HG02884 (cell line): ENCODE measurements at regions not wholly inside any gene's neighbourhood (a gene's known extent, or its start where the extent isn't known, plus 50 kb on each side); places are given as distances from the start of the nearest gene placed in this dataset.

Experiments used
- ATAC-seq: cut with Tn5 transposase; IDR thresholded peaks from one replicate; pipeline ENCODE4 v1.9.1; 2021; ENCODE audit warnings: mild to moderate bottlenecking, moderate library complexity; ENCODE audit not compliant: unreplicated experiment

GRCh38 chr13:78428646-78429045 is 174.7 kb downstream of the POU4F1 start:
- ATAC-seq: no peak

- no peak for ATAC-seq
Measured at GRCh38 chr13:78426183-78426582, 177.2 kb downstream of the POU4F1 start.

GRCh38 chr13:78420814-78421213 is 182.5 kb downstream of the POU4F1 start:
- ATAC-seq: peak; percentile 77

- ATAC-seq: no peak
Measured at GRCh38 chr13:78413887-78414553, 189.3 kb downstream of the POU4F1 start.

- ATAC-seq: no peak
Measured at GRCh38 chr13:78410847-78411246, 192.5 kb downstream of the POU4F1 start.

- no peak for ATAC-seq
Measured at GRCh38 chr13:78410164-78410563, 193.2 kb downstream of the POU4F1 start.

- ATAC-seq: peak; percentile 70
Measured at GRCh38 chr13:78409172-78409571, 194.2 kb downstream of the POU4F1 start.

- ATAC-seq: no peak
Measured at GRCh38 chr13:78404846-78405360, 198.4 kb downstream of the POU4F1 start.

- no peak for ATAC-seq
Measured at GRCh38 chr13:78402708-78403400, 200.5 kb downstream of the POU4F1 start.

GRCh38 chr13:78401873-78402707 is 201.3 kb downstream of the POU4F1 start:
- no peak for ATAC-seq

GRCh38 chr13:78398743-78399410 is 204.5 kb downstream of the POU4F1 start:
- peak; percentile 94 for ATAC-seq

GRCh38 chr13:78393286-78394142 is 209.8 kb downstream of the POU4F1 start:
- ATAC-seq: peak; percentile 55

- ATAC-seq: no peak
Measured at GRCh38 chr13:78383899-78384298, 219.5 kb downstream of the POU4F1 start.

- no peak for ATAC-seq
Measured at GRCh38 chr13:78383071-78383484, 220.3 kb downstream of the POU4F1 start.

GRCh38 chr13:78382491-78382890 is 220.9 kb downstream of the POU4F1 start:
- ATAC-seq: no peak

- no peak for ATAC-seq
Measured at GRCh38 chr13:78376822-78377221, 226.5 kb downstream of the POU4F1 start.

- no peak for ATAC-seq
Measured at GRCh38 chr13:78376033-78376432, 227.3 kb downstream of the POU4F1 start.

- ATAC-seq: no peak
Measured at GRCh38 chr13:78372581-78372980, 230.8 kb downstream of the POU4F1 start.

GRCh38 chr13:78370231-78370630 is 233.1 kb downstream of the POU4F1 start:
- ATAC-seq: no peak

- no peak for ATAC-seq
Measured at GRCh38 chr13:78364711-78365110, 238.6 kb downstream of the POU4F1 start.
